Aorta (tissue), 5 donors: ENCODE measurements at regions not wholly inside any gene's neighbourhood (a gene's known extent, or its start where the extent isn't known, plus 50 kb on each side); places are given as distances from the start of the nearest gene placed in this dataset.

Experiments
- ATAC-seq: fragments of 200-7000 bp; cut with Tn5 transposase; one replicate; pipeline ENCODE4 v1.9.1; 2022; ENCODE audit warnings: moderate library complexity; ENCODE audit not compliant: low FRiP score
- DNase-seq, 2 donors: peaks; one replicate each; pipeline ENCODE4 v3.0.0-alpha.2; 2020
- H3K27ac ChIP-seq, 2 donors: one replicate each; pipeline ENCODE4 v1.5.1; 2013; ENCODE audit warnings: low read length in 2 of 2, mild to moderate bottlenecking in 2 of 2, moderate library complexity in 2 of 2, control low read depth in 1 of 2, inconsistent platforms in 1 of 2, low read depth in 1 of 2
- H3K27me3 ChIP-seq, 2 donors: one replicate each; pipeline ENCODE4 v1.6.1; 2013; ENCODE audit warnings: control low read depth in 1 of 2, low read length in 1 of 2, mild to moderate bottlenecking in 1 of 2, moderate library complexity in 1 of 2; ENCODE audit not compliant: insufficient read depth in 2 of 2, control insufficient read depth in 1 of 2
- H3K36me3 ChIP-seq, 2 donors: one replicate each; pipeline ENCODE4 v1.6.1; 2013; ENCODE audit warnings: control low read depth in 1 of 2, low read length in 1 of 2, mild to moderate bottlenecking in 1 of 2; ENCODE audit not compliant: insufficient read depth in 2 of 2, control insufficient read depth in 1 of 2
- H3K4me1 ChIP-seq, 2 donors: one replicate each; pipeline ENCODE4 v1.6.1; 2013; ENCODE audit warnings: low read length in 2 of 2, control low read depth in 1 of 2, mild to moderate bottlenecking in 1 of 2, moderate library complexity in 1 of 2; ENCODE audit not compliant: insufficient read depth in 2 of 2, control insufficient read depth in 1 of 2
- H3K4me3 ChIP-seq, 2 donors: one replicate each; pipeline ENCODE4 v1.5.1; 2013; ENCODE audit warnings: low read length in 2 of 2, control low read depth in 1 of 2, mild to moderate bottlenecking in 1 of 2
- H3K9me3 ChIP-seq: one replicate; pipeline ENCODE4 v1.6.1; 2013; ENCODE audit warnings: mild to moderate bottlenecking, low read length; ENCODE audit not compliant: control insufficient read depth
- WGBS, 2 donors: extraction: QIAGEN DNeasy Blood & Tissue Kit; methylation state at CpG; one replicate each; pipeline ENCODE4 v1.1.7; 2013; 5-methylcytosine and 5-hydroxymethylcytosine counted together
- intact Hi-C, 2 donors: fragments of 100-400 bp; cut with DNase I; formaldehyde crosslinking; loops; one replicate each; pipeline versions ENCODE4 v1.14.2 to v1.15.0; 2022
- donor health status: healthy with polysubstance abuse.
- donor health status: Bipolar disorder and iron deficiency.
- donor health status: DM: no; HTN: no; CAD: no.
- donor health status: DM: no; HTN: no; CAD: no.
- donor health status: DM: yes; HTN: yes; CAD: no.

DNA sequence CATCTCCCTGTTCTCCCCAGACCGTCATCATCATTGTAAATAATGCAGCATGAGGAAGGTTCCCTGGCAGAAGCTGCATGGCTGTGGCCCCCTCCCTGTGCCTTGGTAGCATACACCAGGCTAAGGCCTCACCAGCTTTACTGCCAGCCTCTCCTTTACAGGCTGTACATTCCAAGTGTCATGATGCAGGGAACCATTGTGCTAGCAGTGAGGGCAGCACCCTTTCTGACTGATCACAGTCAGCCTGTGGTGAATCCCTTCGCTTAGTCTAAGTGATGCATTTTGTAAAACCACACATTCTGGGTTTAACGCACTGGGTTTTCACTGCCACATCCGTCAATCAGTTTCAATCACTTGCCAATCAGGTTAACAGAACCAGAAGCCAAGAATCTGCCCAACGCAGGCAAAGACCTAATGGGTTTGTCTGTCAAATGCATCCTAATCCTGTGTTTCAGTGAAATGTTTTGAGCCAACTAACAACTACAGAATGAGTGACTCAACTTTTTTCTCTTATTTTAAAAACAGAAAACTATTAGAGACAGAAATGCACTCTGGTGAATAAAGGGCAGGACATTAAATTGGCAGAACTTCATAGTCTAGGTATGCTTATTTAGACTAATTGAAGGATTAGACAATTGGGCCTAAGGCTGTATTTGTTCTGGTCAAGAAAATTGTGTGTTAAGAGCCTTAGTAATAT is 225.9 kb upstream of the DPH6 start:
- no peaks in the 10 kb centered on the region for H3K27me3 ChIP-seq
- H3K4me1 ChIP-seq, result peaks cover 0 to 2% of the 10 kb centered on the region in 2 donors
- intact Hi-C loops, result no loop called here
- H3K27ac ChIP-seq, result peak overlapping the region in 1 of 2 donors; percentile 3
- no peaks in the 10 kb centered on the region for H3K36me3 ChIP-seq
- no peak overlapping the region for H3K4me3 ChIP-seq
- no peaks in the 10 kb centered on the region for H3K9me3 ChIP-seq
- peak in 1 of 2 donors; percentile 56 for DNase-seq
- no peak for ATAC-seq
- 49% methylated on average over 5 of the region's 5 CpGs for WGBS, 2 donors

DNA sequence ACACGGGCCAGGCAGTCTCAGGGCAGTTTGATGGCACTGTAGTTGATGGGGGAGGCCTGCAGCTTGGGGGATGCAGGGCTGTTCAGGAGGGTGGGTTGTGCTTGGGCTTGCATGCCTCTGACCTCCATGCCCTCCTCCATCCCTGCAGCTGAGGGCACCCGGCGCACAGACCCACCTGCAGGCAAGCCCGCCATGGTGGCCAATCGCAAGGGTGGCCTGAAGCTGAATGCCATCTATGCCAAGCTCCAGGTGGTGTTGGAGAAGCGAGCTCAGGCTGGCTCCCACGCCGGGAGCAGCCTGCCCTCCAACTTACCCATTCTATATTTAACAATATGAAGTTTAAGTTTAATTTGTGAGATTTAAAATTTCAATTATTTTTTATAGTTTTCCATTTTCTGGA is 228.7 kb upstream of the DPH6 start:
- intact Hi-C loops, result no loop called here
- no peaks in the 10 kb centered on the region for H3K36me3 ChIP-seq
- ATAC-seq (no peak), DNase-seq (no peak)
- H3K9me3 ChIP-seq, result no peaks in the 10 kb centered on the region
- no peak overlapping the region for H3K27ac ChIP-seq
- no peak overlapping the region for H3K4me3 ChIP-seq
- H3K27me3 ChIP-seq, result no peaks in the 10 kb centered on the region
- 98% methylated on average over 8 of the region's 8 CpGs for WGBS, 2 donors
- H3K4me1 ChIP-seq, result peaks cover 1 to 2% of the 10 kb centered on the region in 2 donors

DNA sequence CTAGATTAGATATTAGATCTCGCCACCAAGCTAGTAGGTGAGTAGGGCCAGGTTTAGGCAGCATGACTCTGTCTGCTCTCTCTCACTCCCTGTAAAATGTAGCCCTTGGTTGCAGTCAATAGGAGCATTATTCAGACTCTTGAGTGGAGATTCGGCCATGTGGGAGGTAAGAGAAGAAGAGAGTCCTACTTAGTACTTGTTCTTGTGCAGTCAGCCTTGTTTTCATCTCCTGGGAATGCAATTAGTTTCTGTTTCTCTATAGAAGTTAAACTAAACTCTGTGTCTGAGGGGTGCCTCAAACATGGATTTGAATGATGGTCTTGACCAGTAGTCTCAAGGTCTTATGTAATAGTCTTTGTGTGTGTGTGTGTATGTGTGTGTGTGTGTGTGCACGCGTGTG is 229.5 kb upstream of the DPH6 start:
- Histone ChIP-seq H3K4me3 (no peak overlapping the region), H3K27me3 (no peaks in the 10 kb centered on the region), H3K4me1 (peaks cover 1 to 2% of the 10 kb centered on the region in 2 donors), H3K36me3 (no peaks in the 10 kb centered on the region), H3K9me3 (no peaks in the 10 kb centered on the region), H3K27ac (no peak overlapping the region)
- 98% methylated on average over 4 of the region's 4 CpGs for WGBS, 2 donors
- no peak for DNase-seq
- ATAC-seq, result no peak
- intact Hi-C loops, result no loop called here

DNA sequence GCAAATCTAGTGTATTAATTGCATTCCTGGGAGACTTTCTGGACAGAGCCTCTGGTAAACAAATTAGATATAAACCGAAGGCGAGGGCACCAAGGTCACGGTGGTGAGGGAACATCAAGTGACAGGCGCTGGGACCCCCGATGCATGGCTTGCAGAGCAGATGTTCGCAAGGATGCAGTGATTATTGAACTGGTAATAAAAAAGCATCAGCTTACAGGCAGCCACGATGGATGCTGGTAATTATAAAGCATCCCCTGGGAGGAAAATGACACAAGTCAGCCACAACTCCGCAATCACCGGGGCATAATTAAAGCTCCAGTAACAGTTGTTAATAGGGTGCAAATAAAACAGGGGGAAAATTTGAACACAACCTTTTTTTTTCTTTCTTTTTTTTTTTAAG is 231.1 kb upstream of the DPH6 start:
- DNase-seq, result no peak
- no peak overlapping the region for H3K4me3 ChIP-seq
- intact Hi-C loops, result no loop called here
- no peak for ATAC-seq
- H3K27ac ChIP-seq, result no peak overlapping the region
- no peaks in the 10 kb centered on the region for H3K36me3 ChIP-seq
- H3K4me1 ChIP-seq, result peaks cover 1 to 2% of the 10 kb centered on the region in 2 donors
- H3K27me3 ChIP-seq, result no peaks in the 10 kb centered on the region
- no peaks in the 10 kb centered on the region for H3K9me3 ChIP-seq
- 89 to 90% methylated on average over 9 of the region's 9 CpGs for WGBS, 2 donors

DNA sequence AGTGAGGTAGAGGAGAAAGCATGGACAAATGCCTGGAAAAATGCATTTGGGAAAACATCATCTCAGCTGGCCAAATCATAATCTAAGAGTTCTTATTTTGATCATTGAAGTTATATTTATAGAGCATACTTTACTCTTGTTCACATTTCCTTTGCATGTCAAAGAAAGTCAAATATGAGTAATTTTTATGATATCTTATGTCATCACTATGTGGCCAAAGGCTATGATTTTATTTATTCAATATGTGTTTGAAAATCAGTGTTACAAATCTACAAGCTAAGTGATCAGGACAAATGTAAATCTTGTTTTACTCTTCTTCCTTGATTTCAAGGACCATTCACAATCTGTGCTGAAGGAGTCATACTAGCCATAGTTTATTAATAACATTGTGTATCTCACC is 237.2 kb upstream of the DPH6 start:
- ATAC-seq, result no peak
- no peaks in the 10 kb centered on the region for H3K36me3 ChIP-seq
- H3K27me3 ChIP-seq, result no peaks in the 10 kb centered on the region
- intact Hi-C loops, result no loop called here
- H3K4me3 ChIP-seq, result no peak overlapping the region
- no peak for DNase-seq
- H3K27ac ChIP-seq, result no peak overlapping the region
- no peaks in the 10 kb centered on the region for H3K9me3 ChIP-seq
- peaks cover 0 to 1% of the 10 kb centered on the region in 2 donors for H3K4me1 ChIP-seq

DNA sequence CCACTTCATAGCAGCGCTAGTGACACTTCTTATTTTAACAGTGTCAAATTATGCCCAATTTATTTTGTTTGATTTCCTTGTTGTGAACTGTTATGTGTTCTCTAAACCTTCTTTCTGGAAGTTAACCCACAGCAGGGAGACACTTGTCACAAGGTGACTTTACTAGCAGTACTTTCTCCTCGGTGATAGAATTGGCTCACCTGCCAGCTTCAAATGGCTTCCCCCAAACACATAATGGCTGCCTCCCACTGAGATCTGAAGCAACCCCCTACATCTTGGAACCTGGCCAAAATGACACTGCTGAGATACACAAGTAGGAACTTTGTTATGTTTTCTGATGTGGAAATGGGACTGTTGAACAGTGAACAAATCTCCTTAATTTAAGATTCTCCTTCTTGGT is 238.8 kb upstream of the DPH6 start:
- 56 to 58% methylated on average over 2 of the region's 2 CpGs for WGBS, 2 donors
- ATAC-seq (no peak), DNase-seq (no peak)
- Histone ChIP-seq H3K36me3 (no peaks in the 10 kb centered on the region), H3K27me3 (no peaks in the 10 kb centered on the region), H3K27ac (no peak overlapping the region), H3K4me1 (no peaks in the 10 kb centered on the region), H3K9me3 (no peaks in the 10 kb centered on the region), H3K4me3 (no peak overlapping the region)
- intact Hi-C loops, result no loop called here

DNA sequence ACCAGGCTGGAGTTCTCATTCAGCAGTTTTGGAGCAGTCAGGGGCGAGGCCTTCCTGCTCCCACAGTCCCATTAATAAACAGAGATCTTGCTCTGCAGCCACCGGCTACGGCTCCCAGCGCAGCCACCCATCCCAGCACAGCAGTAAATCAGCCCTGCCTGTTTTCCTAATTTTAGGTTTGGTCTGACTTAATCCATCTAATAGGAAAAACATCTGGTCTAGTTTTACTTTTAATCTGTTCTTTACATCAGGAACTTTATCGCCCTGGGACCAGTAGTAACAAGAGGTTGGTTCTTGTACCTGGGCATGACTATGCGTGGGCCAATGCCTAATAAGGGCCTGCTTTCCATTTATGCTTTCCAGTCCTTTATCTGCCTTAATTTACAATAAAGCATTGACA is 264.0 kb upstream of the DPH6 start:
- ATAC-seq (no peak), DNase-seq (no peak)
- H3K4me3 ChIP-seq, result no peak overlapping the region
- no peaks in the 10 kb centered on the region for H3K9me3 ChIP-seq
- intact Hi-C loops, result no loop called here
- H3K27me3 ChIP-seq, result no peaks in the 10 kb centered on the region
- no peak overlapping the region for H3K27ac ChIP-seq
- H3K36me3 ChIP-seq, result no peaks in the 10 kb centered on the region
- H3K4me1 ChIP-seq, result no peaks in the 10 kb centered on the region
- 75 to 84% methylated on average over 6 of the region's 6 CpGs for WGBS, 2 donors

DNA sequence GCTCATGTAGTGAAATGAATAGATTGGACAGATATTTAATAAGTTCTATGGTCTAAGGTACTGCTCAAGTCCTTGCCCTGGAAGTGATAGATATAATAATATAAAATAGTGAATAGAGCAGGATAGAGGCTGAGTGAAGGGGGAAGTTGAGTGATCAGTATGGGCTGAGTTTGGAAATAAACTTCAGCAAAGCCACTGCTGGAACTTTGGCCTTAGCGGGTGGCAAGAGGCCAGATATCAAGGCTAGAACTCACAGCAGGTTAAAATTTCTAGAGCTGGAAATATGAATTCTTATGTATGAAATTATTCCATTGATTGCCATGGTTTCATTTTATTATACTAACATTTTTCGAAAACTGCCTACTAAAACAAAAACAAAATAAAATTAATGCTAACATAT is 267.6 kb upstream of the DPH6 start:
- Histone ChIP-seq H3K36me3 (no peaks in the 10 kb centered on the region), H3K4me3 (no peak overlapping the region), H3K4me1 (no peaks in the 10 kb centered on the region), H3K27me3 (no peaks in the 10 kb centered on the region), H3K27ac (no peak overlapping the region), H3K9me3 (no peaks in the 10 kb centered on the region)
- no peak for ATAC-seq
- intact Hi-C loops, result no loop called here
- no peak for DNase-seq
- 86 to 94% methylated on average over 2 of the region's 2 CpGs for WGBS, 2 donors

DNA sequence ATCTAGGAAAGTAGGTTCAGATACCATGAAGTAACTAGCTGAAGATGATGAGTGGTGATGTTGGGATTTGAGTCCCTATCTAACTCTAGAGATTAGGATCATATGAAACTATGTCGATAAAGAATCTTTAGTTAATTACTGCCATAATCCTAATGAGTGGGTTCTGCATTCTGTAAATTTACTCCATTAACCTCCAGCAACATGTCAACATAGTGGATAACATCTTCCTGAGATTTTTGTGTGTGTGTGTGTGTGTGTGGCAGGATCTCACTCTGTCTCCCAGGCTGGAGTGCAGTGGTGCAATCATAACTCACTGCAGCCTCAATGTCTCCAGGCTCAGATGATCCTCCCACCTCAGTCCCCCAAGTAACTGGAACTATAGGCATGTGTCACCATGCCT is 272.9 kb upstream of the DPH6 start:
- no peaks in the 10 kb centered on the region for H3K4me1 ChIP-seq
- H3K27ac ChIP-seq, result no peak overlapping the region
- H3K9me3 ChIP-seq, result no peaks in the 10 kb centered on the region
- 95 to 100% methylated on average over 1 of the region's 1 CpG for WGBS, 2 donors
- H3K36me3 ChIP-seq, result no peaks in the 10 kb centered on the region
- no peak overlapping the region for H3K4me3 ChIP-seq
- intact Hi-C loops, result no loop called here
- no peak for DNase-seq
- no peaks in the 10 kb centered on the region for H3K27me3 ChIP-seq
- no peak for ATAC-seq
